Sigmoid colon (tissue), 6 donors: ENCODE measurements at regions not wholly inside any gene's neighbourhood (a gene's known extent, or its start where the extent isn't known, plus 50 kb on each side); places are given as distances from the start of the nearest gene placed in this dataset.

Experiments used
- DNase-seq: peaks from one replicate; pipeline ENCODE4 v3.0.0-alpha.2; 2019
- H3K27ac ChIP-seq, 4 donors: fragments of 200-600 bp; sonication (generic); one replicate each; pipeline ENCODE4 v1.5.1; 2016 to 2019; ENCODE audit warnings: mild to moderate bottlenecking in 1 of 4
- H3K27me3 ChIP-seq, 3 donors: fragments of 200-600 bp; sonication (generic); one replicate each; pipeline ENCODE4 v1.5.1; 2019; ENCODE audit warnings: mild to moderate bottlenecking in 1 of 3
- H3K36me3 ChIP-seq, 4 donors: fragments of 200-600 bp; sonication (generic); one replicate each; pipeline ENCODE4 v1.5.1; 2016 to 2019
- H3K4me1 ChIP-seq, 4 donors: fragments of 200-600 bp; sonication (generic); one replicate each; pipeline ENCODE4 v1.5.1; 2017 to 2019
- H3K4me3 ChIP-seq, 4 donors: fragments of 200-600 bp; sonication (generic); one replicate each; pipeline ENCODE4 v1.5.1; 2017 to 2019; ENCODE audit warnings: mild to moderate bottlenecking in 2 of 4, moderate library complexity in 1 of 4
- H3K9me3 ChIP-seq, 4 donors: fragments of 200-600 bp in 3 of 4; sonication (generic) in 3 of 4; one replicate each; pipeline versions ENCODE4 v1.5.1 to v1.6.1; 2013 to 2019
- EP300 ChIP-seq, 4 donors: sonication (generic); formaldehyde crosslinking; IDR thresholded peaks; one replicate each; pipeline ENCODE4 v1.6.1; 2017; ENCODE audit warnings: antibody characterized with exemption in 4 of 4
- POLR2A ChIP-seq, 2 donors: fragments of 450-650 bp; IDR thresholded peaks; one replicate each; pipeline ENCODE4 v1.6.1; 2016; ENCODE audit warnings: antibody characterized with exemption in 2 of 2, mild to moderate bottlenecking in 2 of 2, moderate library complexity in 2 of 2
- POLR2AphosphoS5 ChIP-seq, 4 donors: sonication (generic); formaldehyde crosslinking; IDR thresholded peaks; one replicate each; pipeline ENCODE4 v1.6.1; 2017; ENCODE audit warnings: antibody characterized with exemption in 4 of 4
- WGBS, 2 donors: extraction: QIAGEN DNeasy Blood & Tissue Kit; methylation state at CpG; one replicate each; pipeline ENCODE4 v1.1.7; 2013; 5-methylcytosine and 5-hydroxymethylcytosine counted together
- intact Hi-C: fragments of 100-400 bp; cut with DNase I; formaldehyde crosslinking; loops from one replicate; pipeline ENCODE4 v1.15.1; 2023
- TF ChIP-seq, protein P1 (sequence below), 4 experiments: fragments of 450-650 bp in 3 of 4; fragments of 200-600 bp in 1 of 4; IDR thresholded peaks; one replicate each; pipeline ENCODE4 v1.5.1; 2016 to 2019; ENCODE audit warnings: antibody characterized with exemption in 4 of 4, mild to moderate bottlenecking in 3 of 4, moderate library complexity in 2 of 4
- donor health status: healthy with polysubstance abuse.
- donor health status: healthy.

- Histone ChIP-seq H3K4me1 (no peaks in the 10 kb centered on the region), H3K9me3 (no peaks in the 10 kb centered on the region), H3K27ac (no peak overlapping the region), H3K27me3 (no peaks in the 10 kb centered on the region), H3K36me3 (no peaks in the 10 kb centered on the region), H3K4me3 (no peak overlapping the region)
- TF ChIP-seq POLR2A (IDR thresholded peaks at IDR 0.05) (no peak), EP300 (IDR thresholded peaks at IDR 0.05) (no peak), POLR2AphosphoS5 (IDR thresholded peaks at IDR 0.05) (no peak)
- TF ChIP-seq, protein P1, sequence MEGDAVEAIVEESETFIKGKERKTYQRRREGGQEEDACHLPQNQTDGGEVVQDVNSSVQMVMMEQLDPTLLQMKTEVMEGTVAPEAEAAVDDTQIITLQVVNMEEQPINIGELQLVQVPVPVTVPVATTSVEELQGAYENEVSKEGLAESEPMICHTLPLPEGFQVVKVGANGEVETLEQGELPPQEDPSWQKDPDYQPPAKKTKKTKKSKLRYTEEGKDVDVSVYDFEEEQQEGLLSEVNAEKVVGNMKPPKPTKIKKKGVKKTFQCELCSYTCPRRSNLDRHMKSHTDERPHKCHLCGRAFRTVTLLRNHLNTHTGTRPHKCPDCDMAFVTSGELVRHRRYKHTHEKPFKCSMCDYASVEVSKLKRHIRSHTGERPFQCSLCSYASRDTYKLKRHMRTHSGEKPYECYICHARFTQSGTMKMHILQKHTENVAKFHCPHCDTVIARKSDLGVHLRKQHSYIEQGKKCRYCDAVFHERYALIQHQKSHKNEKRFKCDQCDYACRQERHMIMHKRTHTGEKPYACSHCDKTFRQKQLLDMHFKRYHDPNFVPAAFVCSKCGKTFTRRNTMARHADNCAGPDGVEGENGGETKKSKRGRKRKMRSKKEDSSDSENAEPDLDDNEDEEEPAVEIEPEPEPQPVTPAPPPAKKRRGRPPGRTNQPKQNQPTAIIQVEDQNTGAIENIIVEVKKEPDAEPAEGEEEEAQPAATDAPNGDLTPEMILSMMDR (IDR thresholded peaks at IDR 0.05), result no peak
- no peak for DNase-seq
- intact Hi-C loops, result no loop called here
- WGBS, 2 donors, result 88 to 93% methylated on average over 4 of the region's 4 CpGs
Observed at GRCh38 chr10:112886463-112886862, 63.6 kb upstream of the TCF7L2 start.

- H3K4me1 ChIP-seq, result no peaks in the 10 kb centered on the region
- no peaks in the 10 kb centered on the region for H3K27me3 ChIP-seq
- no peak for DNase-seq
- TF ChIP-seq, protein P1 (IDR thresholded peaks at IDR 0.05), result no peak
- TF ChIP-seq POLR2A (IDR thresholded peaks at IDR 0.05) (no peak), POLR2AphosphoS5 (IDR thresholded peaks at IDR 0.05) (no peak), EP300 (IDR thresholded peaks at IDR 0.05) (no peak)
- no peak overlapping the region for H3K27ac ChIP-seq
- no peak overlapping the region for H3K4me3 ChIP-seq
- H3K36me3 ChIP-seq, result no peaks in the 10 kb centered on the region
- no peaks in the 10 kb centered on the region for H3K9me3 ChIP-seq
- 94 to 98% methylated on average over 3 of the region's 3 CpGs for WGBS, 2 donors
- intact Hi-C loops, result no loop called here
Observed at GRCh38 chr10:112887968-112888367, 62.1 kb upstream of the TCF7L2 start.

DNA sequence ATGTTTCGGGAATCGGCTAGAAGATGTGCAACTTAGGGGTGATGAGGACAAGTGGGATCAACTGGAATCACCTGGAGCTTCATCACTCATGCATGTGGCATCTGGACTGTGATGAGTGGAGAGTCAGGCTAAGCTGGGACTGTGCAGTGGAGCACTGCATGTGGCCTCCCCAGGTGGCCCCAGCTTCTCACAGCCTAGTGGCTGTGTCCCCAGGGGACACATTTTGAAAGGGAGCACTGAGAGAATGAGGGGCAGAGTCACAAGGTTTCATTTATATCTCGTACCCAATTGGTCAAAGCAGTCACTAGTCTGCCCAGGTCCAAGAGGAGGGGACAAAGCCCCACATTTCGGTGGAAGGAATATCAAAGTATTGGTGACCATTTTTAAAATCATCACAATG, 54.8 kb upstream of the TCF7L2 start:
- Histone ChIP-seq H3K9me3 (no peaks in the 10 kb centered on the region), H3K4me1 (peaks cover 0 to 11% (median 7%) of the 10 kb centered on the region in 4 donors), H3K27me3 (no peaks in the 10 kb centered on the region), H3K27ac (no peak overlapping the region), H3K36me3 (no peaks in the 10 kb centered on the region), H3K4me3 (no peak overlapping the region)
- DNase-seq, result no peak
- WGBS, 2 donors, result 90 to 95% methylated on average over 4 of the region's 4 CpGs
- TF ChIP-seq POLR2AphosphoS5 (IDR thresholded peaks at IDR 0.05) (no peak), POLR2A (IDR thresholded peaks at IDR 0.05) (no peak), EP300 (IDR thresholded peaks at IDR 0.05) (no peak)
- TF ChIP-seq, protein P1 (IDR thresholded peaks at IDR 0.05), result no peak
- intact Hi-C loops, result no loop called here

- H3K4me1 ChIP-seq, result peaks cover 0 to 11% (median 7%) of the 10 kb centered on the region in 4 donors
- no peak for TF ChIP-seq EP300 (IDR thresholded peaks at IDR 0.05)
- TF ChIP-seq, protein P1 (IDR thresholded peaks at IDR 0.05), result no peak
- TF ChIP-seq POLR2AphosphoS5 (IDR thresholded peaks at IDR 0.05), result no peak
- no peak for TF ChIP-seq POLR2A (IDR thresholded peaks at IDR 0.05)
- no peaks in the 10 kb centered on the region for H3K9me3 ChIP-seq
- 87 to 92% methylated on average over 3 of the region's 3 CpGs for WGBS, 2 donors
- no peak for DNase-seq
- intact Hi-C loops, result no loop called here
- H3K4me3 ChIP-seq, result no peak overlapping the region
- no peaks in the 10 kb centered on the region for H3K36me3 ChIP-seq
- H3K27ac ChIP-seq, result no peak overlapping the region
- no peaks in the 10 kb centered on the region for H3K27me3 ChIP-seq
Observed at GRCh38 chr10:112896273-112896672, 53.8 kb upstream of the TCF7L2 start.

GRCh38 chr10:112896722-112897121, 53.3 kb upstream of the TCF7L2 start:
- no peak overlapping the region for H3K4me3 ChIP-seq
- H3K4me1 ChIP-seq, result peaks cover 0 to 11% (median 7%) of the 10 kb centered on the region in 4 donors
- no peak overlapping the region for H3K27ac ChIP-seq
- no peaks in the 10 kb centered on the region for H3K36me3 ChIP-seq
- H3K27me3 ChIP-seq, result no peaks in the 10 kb centered on the region
- TF ChIP-seq EP300 (IDR thresholded peaks at IDR 0.05), result no peak
- TF ChIP-seq POLR2AphosphoS5 (IDR thresholded peaks at IDR 0.05), result no peak
- TF ChIP-seq POLR2A (IDR thresholded peaks at IDR 0.05), result no peak
- TF ChIP-seq, protein P1 (IDR thresholded peaks at IDR 0.05), result no peak
- WGBS, 2 donors, result 80 to 82% methylated on average over 5 of the region's 5 CpGs
- no peak for DNase-seq
- no peaks in the 10 kb centered on the region for H3K9me3 ChIP-seq
- intact Hi-C loops, result no loop called here
